Cardiac septum (tissue), 1 donor: ENCODE measurements at regions not wholly inside any gene's neighbourhood (a gene's known extent, or its start where the extent isn't known, plus 50 kb on each side); places are given as distances from the start of the nearest gene placed in this dataset.

Source experiments
- DNase-seq: peaks from one replicate; pipeline ENCODE4 v3.0.0-alpha.2; 2020; ENCODE audit warnings: low spot score
- intact Hi-C: fragments of 100-400 bp; cut with DNase I; formaldehyde crosslinking; loops from one replicate; pipeline ENCODE4 v1.14.0; 2022
- donor health status: DM: no; HTN: no; CAD: no.

GRCh38 chr3:61494309-61494708 lies 67.1 kb upstream of the PTPRG start:
- intact Hi-C loops = loop anchor here (2.0 kb wide), 1 partner anchor 28 kb away; no protein-coding TSS in a partner anchor
- DNase-seq = peak; percentile 75

GRCh38 chr3:61497463-61497862 lies 63.9 kb upstream of the PTPRG start:
- intact Hi-C loops = no loop called here
- no peak for DNase-seq

- DNase-seq = no peak
- intact Hi-C loops = no loop called here
Observed at GRCh38 chr3:61505197-61505596, 56.2 kb upstream of the PTPRG start.

GRCh38 chr3:61507946-61508345 lies 53.4 kb upstream of the PTPRG start:
- intact Hi-C loops = no loop called here
- DNase-seq = no peak
